ENCODE measurements at regions not wholly inside any gene's neighbourhood (a gene's known extent, or its start where the extent isn't known, plus 50 kb on each side); places are given as distances from the start of the nearest gene placed in this dataset.

DNA sequence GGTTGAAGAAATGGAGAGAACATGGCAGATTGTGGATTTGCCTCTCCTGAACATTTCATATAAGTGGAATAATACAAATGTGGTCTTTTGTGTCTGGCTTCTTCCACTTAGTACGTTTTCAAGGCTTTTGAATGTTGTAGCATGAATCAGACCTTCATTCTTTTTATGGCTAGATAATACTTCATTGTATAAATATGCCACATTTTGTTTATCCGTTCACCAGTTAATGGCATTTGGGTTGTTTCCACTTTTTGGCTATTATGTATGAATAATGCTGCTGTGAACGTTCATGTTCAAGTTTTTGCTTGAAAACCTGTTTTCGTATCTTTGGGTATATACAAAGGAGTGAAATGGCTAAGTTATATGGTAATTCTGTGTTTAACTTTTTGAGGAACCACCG lies 130.4 kb downstream of the TANC2 start:
- no peak for ATAC-seq
- H3K27ac Mint-ChIP-seq: no peak overlapping the region
- no peak overlapping the region for H3K27ac ChIP-seq (ENCODE audit: low read depth)

DNA sequence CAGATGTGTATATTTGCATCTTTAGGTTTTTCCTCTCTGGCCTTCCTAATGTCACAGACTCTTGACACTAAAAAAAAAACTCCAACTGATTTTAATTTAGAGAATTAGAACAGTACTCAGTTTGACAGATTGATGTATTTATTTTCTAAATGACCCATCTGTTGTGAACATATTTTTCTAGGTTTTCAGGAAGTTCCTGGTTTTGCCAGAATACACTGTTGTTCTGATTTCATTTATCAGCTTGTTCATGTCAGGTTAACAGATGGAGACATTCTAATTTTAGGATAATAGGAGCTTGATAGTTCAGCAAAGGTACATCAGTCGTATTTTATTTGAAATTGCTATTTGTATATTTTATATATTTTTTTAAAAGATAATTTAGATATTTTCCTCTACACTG lies 133.4 kb downstream of the TANC2 start:
- Histone ChIP-seq H3K9me2 (ENCODE audit: insufficient read depth) (no peaks in the 10 kb centered on the region), H3K27ac (ENCODE audit: low read depth) (no peak overlapping the region), H3F3A (replicated peaks; ENCODE audit: low read depth) (no peaks in the 10 kb centered on the region), H3K4me2 (no peak overlapping the region), H3K27me3 (ENCODE audit: insufficient read depth) (no peaks in the 10 kb centered on the region), H3K79me2 (replicated peaks; ENCODE audit: insufficient read depth) (no peaks in the 10 kb centered on the region), H3K4me1 (ENCODE audit: insufficient read depth) (no peaks in the 10 kb centered on the region), H3K36me3 (ENCODE audit: insufficient read depth) (no peaks in the 10 kb centered on the region), H3K4me3 (no peak overlapping the region), H2AFZ (no peak overlapping the region), H4K20me1 (replicated peaks; ENCODE audit: insufficient read depth) (no peaks in the 10 kb centered on the region)
- Mint-ChIP-seq H3K4me3 (no peak overlapping the region), H3K36me3 (ENCODE audit: low read depth) (no peaks in the 10 kb centered on the region), H3K9me3 (no peaks in the 10 kb centered on the region), H3K27ac (no peak overlapping the region), H3K4me1 (no peaks in the 10 kb centered on the region), H3K27me3 (ENCODE audit: insufficient read depth, low read depth, poor library complexity) (peaks cover 2% of the 10 kb centered on the region)
- no peak for DNase-seq (ENCODE audit: low spot score)
- ATAC-seq: no peak
- TF ChIP-seq, protein P1, sequence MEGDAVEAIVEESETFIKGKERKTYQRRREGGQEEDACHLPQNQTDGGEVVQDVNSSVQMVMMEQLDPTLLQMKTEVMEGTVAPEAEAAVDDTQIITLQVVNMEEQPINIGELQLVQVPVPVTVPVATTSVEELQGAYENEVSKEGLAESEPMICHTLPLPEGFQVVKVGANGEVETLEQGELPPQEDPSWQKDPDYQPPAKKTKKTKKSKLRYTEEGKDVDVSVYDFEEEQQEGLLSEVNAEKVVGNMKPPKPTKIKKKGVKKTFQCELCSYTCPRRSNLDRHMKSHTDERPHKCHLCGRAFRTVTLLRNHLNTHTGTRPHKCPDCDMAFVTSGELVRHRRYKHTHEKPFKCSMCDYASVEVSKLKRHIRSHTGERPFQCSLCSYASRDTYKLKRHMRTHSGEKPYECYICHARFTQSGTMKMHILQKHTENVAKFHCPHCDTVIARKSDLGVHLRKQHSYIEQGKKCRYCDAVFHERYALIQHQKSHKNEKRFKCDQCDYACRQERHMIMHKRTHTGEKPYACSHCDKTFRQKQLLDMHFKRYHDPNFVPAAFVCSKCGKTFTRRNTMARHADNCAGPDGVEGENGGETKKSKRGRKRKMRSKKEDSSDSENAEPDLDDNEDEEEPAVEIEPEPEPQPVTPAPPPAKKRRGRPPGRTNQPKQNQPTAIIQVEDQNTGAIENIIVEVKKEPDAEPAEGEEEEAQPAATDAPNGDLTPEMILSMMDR (conservative IDR thresholded peaks at IDR 0.05; ENCODE audit: low read depth in 2 of 2): no peak
- TF ChIP-seq ZNF331 (CRISPR knock-in tag; IDR thresholded peaks at IDR 0.05; ENCODE audit: low read depth) (no peak), CREB1 (CRISPR knock-in tag; IDR thresholded peaks at IDR 0.05; ENCODE audit: low read depth) (no peak), POLR2AphosphoS5 (IDR thresholded peaks at IDR 0.05; ENCODE audit: low read depth) (no peak), ZNF114 (CRISPR knock-in tag; IDR thresholded peaks at IDR 0.05) (no peak), EZH2 (IDR thresholded peaks at IDR 0.05; ENCODE audit: low read depth, unreplicated experiment) (no peak), JUNB (IDR thresholded peaks at IDR 0.05; ENCODE audit: unreplicated experiment) (no peak)

More for the DNA sequence above, 130.4 kb downstream of the TANC2 start:
- no peaks in the 10 kb centered on the region for H3F3A ChIP-seq (replicated peaks; ENCODE audit: low read depth)
- no peaks in the 10 kb centered on the region for H4K20me1 ChIP-seq (replicated peaks; ENCODE audit: insufficient read depth)
- peaks cover 2% of the 10 kb centered on the region for H3K27me3 Mint-ChIP-seq (ENCODE audit: insufficient read depth, low read depth, poor library complexity)
- H3K4me2 ChIP-seq: no peak overlapping the region
- no peaks in the 10 kb centered on the region for H3K4me1 ChIP-seq (ENCODE audit: insufficient read depth)
- no peaks in the 10 kb centered on the region for H3K36me3 ChIP-seq (ENCODE audit: insufficient read depth)
- H3K4me1 Mint-ChIP-seq: no peaks in the 10 kb centered on the region
- DNase-seq (ENCODE audit: low spot score): no peak
- TF ChIP-seq JUNB (IDR thresholded peaks at IDR 0.05; ENCODE audit: unreplicated experiment): no peak
- TF ChIP-seq, protein P1 (conservative IDR thresholded peaks at IDR 0.05; ENCODE audit: low read depth in 2 of 2): no peak
- TF ChIP-seq ZNF114 (CRISPR knock-in tag; IDR thresholded peaks at IDR 0.05): no peak
- TF ChIP-seq, protein P2, sequence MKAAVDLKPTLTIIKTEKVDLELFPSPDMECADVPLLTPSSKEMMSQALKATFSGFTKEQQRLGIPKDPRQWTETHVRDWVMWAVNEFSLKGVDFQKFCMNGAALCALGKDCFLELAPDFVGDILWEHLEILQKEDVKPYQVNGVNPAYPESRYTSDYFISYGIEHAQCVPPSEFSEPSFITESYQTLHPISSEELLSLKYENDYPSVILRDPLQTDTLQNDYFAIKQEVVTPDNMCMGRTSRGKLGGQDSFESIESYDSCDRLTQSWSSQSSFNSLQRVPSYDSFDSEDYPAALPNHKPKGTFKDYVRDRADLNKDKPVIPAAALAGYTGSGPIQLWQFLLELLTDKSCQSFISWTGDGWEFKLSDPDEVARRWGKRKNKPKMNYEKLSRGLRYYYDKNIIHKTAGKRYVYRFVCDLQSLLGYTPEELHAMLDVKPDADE (IDR thresholded peaks at IDR 0.05): no peak
- TF ChIP-seq STAT1 (IDR thresholded peaks at IDR 0.05; ENCODE audit: unreplicated experiment): no peak
- no peak for TF ChIP-seq CREB1 (CRISPR knock-in tag; IDR thresholded peaks at IDR 0.05; ENCODE audit: low read depth)
- H3K4me3 ChIP-seq: no peak overlapping the region
- H3K36me3 Mint-ChIP-seq (ENCODE audit: low read depth): no peaks in the 10 kb centered on the region
- no peak overlapping the region for H3K4me3 Mint-ChIP-seq
- peaks cover 2% of the 10 kb centered on the region; the same call in 1 of the 3 replicates for H3K9me3 Mint-ChIP-seq
- no peaks in the 10 kb centered on the region for H3K27me3 ChIP-seq (ENCODE audit: insufficient read depth)
- H2AFZ ChIP-seq: no peak overlapping the region
- no peaks in the 10 kb centered on the region for H3K9me2 ChIP-seq (ENCODE audit: insufficient read depth)
- no peaks in the 10 kb centered on the region for H3K79me2 ChIP-seq (replicated peaks; ENCODE audit: insufficient read depth)
